GM23338 (cell line): ENCODE measurements at regions not wholly inside any gene's neighbourhood (a gene's known extent, or its start where the extent isn't known, plus 50 kb on each side); places are given as distances from the start of the nearest gene placed in this dataset.
A peak's percentile ranks its signal among the peaks of the same experiment; 100 is the strongest.

Experiments used
- ATAC-seq: fragments of 200-7000 bp; cut with Tn5 transposase; 3 replicates; pipeline ENCODE4 v1.9.1; 2020
- DNase-seq: peaks from one replicate; pipeline ENCODE4 v3.0.0-alpha.2; 2015; ENCODE audit warnings: low spot score
- H2AFZ ChIP-seq: fragments of 200-600 bp; sonication (generic); 2 replicates; pipeline ENCODE4 v1.8.0; 2016; ENCODE audit warnings: antibody characterized with exemption, mild to moderate bottlenecking, moderate library complexity
- H3F3A ChIP-seq: fragments of 200-600 bp; sonication (generic); replicated peaks from 2 replicates; pipeline ENCODE4 v1.8.0; 2017; ENCODE audit warnings: antibody characterized with exemption, mixed run types, low read depth
- H3K27ac ChIP-seq: fragments of 200-600 bp; sonication (generic); 2 replicates; pipeline ENCODE4 v1.6.1; 2016; ENCODE audit warnings: low read depth
- H3K27me3 ChIP-seq: fragments of 200-600 bp; sonication (generic); 2 replicates; pipeline ENCODE4 v1.8.0; 2016; ENCODE audit warnings: mild to moderate bottlenecking, mixed run types, moderate library complexity; ENCODE audit not compliant: insufficient read depth
- H3K36me3 ChIP-seq: fragments of 200-600 bp; sonication (generic); 2 replicates; pipeline ENCODE4 v1.8.0; 2016; ENCODE audit warnings: mild to moderate bottlenecking; ENCODE audit not compliant: insufficient read depth
- H3K4me1 ChIP-seq: fragments of 200-600 bp; sonication (generic); 2 replicates; pipeline ENCODE4 v1.8.0; 2016; ENCODE audit warnings: mild to moderate bottlenecking, moderate library complexity; ENCODE audit not compliant: insufficient read depth
- H3K4me2 ChIP-seq: fragments of 200-600 bp; sonication (generic); 2 replicates; pipeline ENCODE4 v1.7.1; 2017; ENCODE audit warnings: mixed run types
- H3K4me3 ChIP-seq: fragments of 200-600 bp; sonication (generic); 2 replicates; pipeline ENCODE4 v1.6.1; 2016; ENCODE audit warnings: mixed run types
- H3K79me2 ChIP-seq: fragments of 200-600 bp; sonication (generic); replicated peaks from 2 replicates; pipeline ENCODE4 v1.8.0; 2017; ENCODE audit warnings: mild to moderate bottlenecking; ENCODE audit not compliant: insufficient read depth
- H3K9me2 ChIP-seq: fragments of 200-600 bp; sonication (generic); 2 replicates; pipeline ENCODE4 v1.8.0; 2017; ENCODE audit not compliant: insufficient read depth
- H4K20me1 ChIP-seq: fragments of 200-600 bp; sonication (generic); replicated peaks from 2 replicates; pipeline ENCODE4 v1.8.0; 2017; ENCODE audit warnings: mild to moderate bottlenecking; ENCODE audit not compliant: insufficient read depth
- H3K27ac Mint-ChIP-seq: 2 replicates; pipeline ENCODE4 v1.8.0; 2020; ENCODE audit warnings: inconsistent platforms, mild to moderate bottlenecking, moderate library complexity, mixed read lengths
- H3K27me3 Mint-ChIP-seq: 3 replicates; pipeline ENCODE4 v1.8.0; 2022; ENCODE audit warnings: low read depth, mild to moderate bottlenecking, moderate library complexity, mixed read lengths, inconsistent platforms; ENCODE audit not compliant: insufficient read depth, poor library complexity
- H3K36me3 Mint-ChIP-seq: 3 replicates; pipeline ENCODE4 v1.8.0; 2021; ENCODE audit warnings: low read depth, mild to moderate bottlenecking, inconsistent platforms, moderate library complexity, mixed read lengths
- H3K4me1 Mint-ChIP-seq: 3 replicates; pipeline ENCODE4 v1.8.0; 2020; ENCODE audit warnings: mild to moderate bottlenecking, inconsistent platforms, mixed read lengths
- H3K4me3 Mint-ChIP-seq: 3 replicates; pipeline ENCODE4 v1.8.0; 2021; ENCODE audit warnings: moderate library complexity, mild to moderate bottlenecking, inconsistent platforms, mixed read lengths
- H3K9me3 Mint-ChIP-seq: 3 replicates; pipeline ENCODE4 v1.8.0; 2020; ENCODE audit warnings: moderate library complexity, mild to moderate bottlenecking, inconsistent platforms, mixed read lengths
- CREB1 ChIP-seq: fragments of 250-450 bp; sonication (Bioruptor Pico); IDR thresholded peaks from 2 replicates; pipeline ENCODE4 v1.5.0; 2020; ENCODE audit warnings: low read depth, mild to moderate bottlenecking, moderate library complexity
- CTCF ChIP-seq, 2 experiments: fragments of 200-600 bp in 1 of 2; sonication (generic) in 1 of 2; conservative IDR thresholded peaks; 2 replicates each; pipeline versions ENCODE4 v1.5.1 to v1.6.1; 2016 to 2017; ENCODE audit warnings: antibody characterized with exemption in 2 of 2, low read depth in 2 of 2, mild to moderate bottlenecking in 2 of 2, moderate library complexity in 1 of 2
- EZH2phosphoT487 ChIP-seq: fragments of 200-600 bp; sonication (generic); IDR thresholded peaks from one replicate; pipeline ENCODE4 v1.8.1; 2018; ENCODE audit warnings: antibody characterized with exemption; ENCODE audit not compliant: unreplicated experiment
- JUNB ChIP-seq: IDR thresholded peaks from one replicate; pipeline ENCODE4 v1.6.1; 2016; ENCODE audit warnings: antibody characterized with exemption; ENCODE audit not compliant: unreplicated experiment
- NANOG ChIP-seq: IDR thresholded peaks from 2 replicates; pipeline ENCODE4 v1.6.1; 2016; ENCODE audit warnings: antibody characterized with exemption, borderline replicate concordance
- POLR2AphosphoS5 ChIP-seq: IDR thresholded peaks from 2 replicates; pipeline ENCODE4 v1.6.1; 2016; ENCODE audit warnings: antibody characterized with exemption, low read depth
- REST ChIP-seq: IDR thresholded peaks from one replicate; pipeline ENCODE4 v1.6.1; 2018; ENCODE audit warnings: antibody characterized with exemption; ENCODE audit not compliant: unreplicated experiment
- STAT1 ChIP-seq: IDR thresholded peaks from one replicate; pipeline ENCODE4 v1.6.1; 2016; ENCODE audit warnings: antibody characterized with exemption; ENCODE audit not compliant: unreplicated experiment
- ZNF114 ChIP-seq: fragments of 250-450 bp; sonication (Bioruptor Pico); IDR thresholded peaks from 2 replicates; pipeline ENCODE4 v1.5.0; 2020; ENCODE audit warnings: mild to moderate bottlenecking, moderate library complexity
- ZNF331 ChIP-seq: fragments of 250-450 bp; sonication (Bioruptor Pico); IDR thresholded peaks from 2 replicates; pipeline ENCODE4 v1.5.0; 2020; ENCODE audit warnings: low read depth, mild to moderate bottlenecking, moderate library complexity
- TF ChIP-seq, protein P1 (sequence below): IDR thresholded peaks from 2 replicates; pipeline ENCODE4 v1.6.1; 2016; ENCODE audit warnings: antibody characterized with exemption

DNA sequence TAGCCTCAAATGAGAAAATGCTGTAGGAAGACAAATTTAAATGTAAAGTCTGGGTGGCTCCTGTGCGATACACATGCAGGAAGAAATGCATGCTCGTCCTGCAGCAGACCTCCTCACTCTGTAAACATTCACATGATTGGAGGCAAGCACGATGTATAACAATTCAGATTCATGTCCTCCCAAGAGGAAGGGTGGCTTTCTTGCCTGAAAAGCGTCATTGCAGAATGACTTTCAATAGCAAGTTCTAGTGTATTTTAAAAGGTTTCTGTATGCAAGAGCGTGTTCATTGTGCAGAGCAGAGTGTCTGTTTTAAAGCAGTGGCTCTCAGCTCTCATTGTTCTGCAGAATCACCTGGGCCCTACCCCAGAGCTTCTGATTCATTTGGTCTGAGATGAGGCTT lies 170.3 kb upstream of the CELF2 start:
- H3K9me2 ChIP-seq, result no peaks in the 10 kb centered on the region
- H3K27me3 ChIP-seq, result no peaks in the 10 kb centered on the region
- no peak for DNase-seq
- TF ChIP-seq CREB1, result no peak
- no peak for TF ChIP-seq ZNF331 (CRISPR knock-in tag)
- no peak for TF ChIP-seq ZNF114 (CRISPR knock-in tag)
- no peak for TF ChIP-seq POLR2AphosphoS5
- no peak for TF ChIP-seq NANOG
- no peak for TF ChIP-seq JUNB
- no peak for TF ChIP-seq REST
- no peak for TF ChIP-seq EZH2phosphoT487
- TF ChIP-seq, protein P1, sequence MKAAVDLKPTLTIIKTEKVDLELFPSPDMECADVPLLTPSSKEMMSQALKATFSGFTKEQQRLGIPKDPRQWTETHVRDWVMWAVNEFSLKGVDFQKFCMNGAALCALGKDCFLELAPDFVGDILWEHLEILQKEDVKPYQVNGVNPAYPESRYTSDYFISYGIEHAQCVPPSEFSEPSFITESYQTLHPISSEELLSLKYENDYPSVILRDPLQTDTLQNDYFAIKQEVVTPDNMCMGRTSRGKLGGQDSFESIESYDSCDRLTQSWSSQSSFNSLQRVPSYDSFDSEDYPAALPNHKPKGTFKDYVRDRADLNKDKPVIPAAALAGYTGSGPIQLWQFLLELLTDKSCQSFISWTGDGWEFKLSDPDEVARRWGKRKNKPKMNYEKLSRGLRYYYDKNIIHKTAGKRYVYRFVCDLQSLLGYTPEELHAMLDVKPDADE, result no peak
- TF ChIP-seq CTCF (conservative IDR thresholded peaks at IDR 0.05; ENCODE audit: low read depth in 2 of 2), result no peak
- no peak for TF ChIP-seq STAT1
- peak overlapping the region; percentile 16; the same call in 1 of the 2 replicates for H2AFZ ChIP-seq
- H4K20me1 ChIP-seq, result no peaks in the 10 kb centered on the region
- no peaks in the 10 kb centered on the region for H3K36me3 ChIP-seq
- no peak overlapping the region for H3K4me3 ChIP-seq
- no peak for ATAC-seq
- no peaks in the 10 kb centered on the region for H3F3A ChIP-seq
- no peak overlapping the region for H3K4me2 ChIP-seq
- Mint-ChIP-seq H3K27ac (no peak overlapping the region), H3K27me3 (no peaks in the 10 kb centered on the region), H3K4me3 (no peak overlapping the region), H3K4me1 (no peaks in the 10 kb centered on the region), H3K9me3 (no peaks in the 10 kb centered on the region), H3K36me3 (no peaks in the 10 kb centered on the region)
- H3K79me2 ChIP-seq, result no peaks in the 10 kb centered on the region
- no peaks in the 10 kb centered on the region for H3K4me1 ChIP-seq
- no peak overlapping the region for H3K27ac ChIP-seq
